H1 (cell line): ENCODE measurements at regions not wholly inside any gene's neighbourhood (a gene's known extent, or its start where the extent isn't known, plus 50 kb on each side); places are given as distances from the start of the nearest gene placed in this dataset.

Experiments
- CTCF ChIA-PET: fragments of 300-600 bp; sonication (Branson Sonifier 250); formaldehyde crosslinking; loops from one replicate; lab custom pipeline; 2021; ENCODE audit not compliant: partially characterized antibody; lab: Charles Lee
- POLR2A ChIA-PET: fragments of 300-600 bp; sonication (Branson Sonifier 250); formaldehyde crosslinking; loops from one replicate; lab custom pipeline; 2021; ENCODE audit warnings: inconsistent platforms; ENCODE audit not compliant: partially characterized antibody; lab: Charles Lee
- DNase-seq, 2 experiments: peaks; one replicate each; pipeline versions ENCODE4 v3.0.0 to v3.0.0-alpha.2; 2010 to 2022; ENCODE audit warnings: low spot score in 2 of 2, low read depth in 1 of 2, mixed read lengths in 1 of 2
- FAIRE-seq: peaks from 2 replicates; lab custom pipeline; 2011; peaks lifted over from hg19 to GRCh38; lab: Jason Lieb, UNC
- H2AFZ ChIP-seq: 2 replicates; pipeline ENCODE4 v1.8.1; 2012; ENCODE audit warnings: low read length, inconsistent platforms
- H2AK5ac ChIP-seq: 2 replicates; pipeline ENCODE4 v1.6.1; 2013; ENCODE audit warnings: low read depth, low read length
- H2BK120ac ChIP-seq: replicated peaks from 2 replicates; pipeline ENCODE3; 2013; ENCODE audit warnings: low read depth, low read length, inconsistent platforms
- H2BK12ac ChIP-seq: 2 replicates; pipeline ENCODE4 v1.6.1; 2013; ENCODE audit warnings: low read depth, low read length
- H2BK15ac ChIP-seq: 2 replicates; pipeline ENCODE4 v1.6.1; 2013; ENCODE audit warnings: low read length
- H2BK20ac ChIP-seq: 2 replicates; pipeline ENCODE4 v1.6.1; 2013; ENCODE audit warnings: low read length
- H2BK5ac ChIP-seq: 2 replicates; pipeline ENCODE4 v1.6.1; 2013; ENCODE audit warnings: low read depth, low read length
- H3K14ac ChIP-seq: 2 replicates; pipeline ENCODE4 v1.6.1; 2013; ENCODE audit warnings: inconsistent platforms; ENCODE audit not compliant: insufficient read length
- H3K18ac ChIP-seq: 2 replicates; pipeline ENCODE4 v1.6.1; 2013; ENCODE audit warnings: low read length; ENCODE audit errors: extremely low read depth
- H3K23ac ChIP-seq: 2 replicates; pipeline ENCODE4 v1.6.1; 2013; ENCODE audit warnings: inconsistent platforms; ENCODE audit not compliant: insufficient read length
- H3K23me2 ChIP-seq: 2 replicates; pipeline ENCODE4 v1.6.1; 2013; ENCODE audit warnings: low read depth, low read length
- H3K27ac ChIP-seq: 2 replicates; pipeline ENCODE4 v1.6.1; 2011; ENCODE audit warnings: low read depth, low read length, inconsistent platforms
- H3K27me3 ChIP-seq, 4 experiments: replicated peaks in 1 of 4; 1 replicate in 1 of 4; 2 replicates in 3 of 4; pipeline versions ENCODE4 v1.6.1 to v1.8.1; 2011 to 2013; ENCODE audit warnings: low read length in 3 of 4, mild to moderate bottlenecking in 3 of 4, inconsistent platforms in 2 of 4, mixed read lengths in 2 of 4, moderate library complexity in 1 of 4; ENCODE audit not compliant: control insufficient read depth in 3 of 4, insufficient read depth in 3 of 4; ENCODE audit errors: extremely low read depth in 1 of 4
- H3K36me3 ChIP-seq, 4 experiments: 2 replicates each; pipeline versions ENCODE4 v1.6.1 to v1.8.1; 2011 to 2013; ENCODE audit warnings: mild to moderate bottlenecking in 4 of 4, low read length in 3 of 4, moderate library complexity in 2 of 4, control low read depth in 1 of 4, inconsistent platforms in 1 of 4; ENCODE audit not compliant: insufficient read depth in 4 of 4, control insufficient read depth in 2 of 4
- H3K4ac ChIP-seq: replicated peaks from 2 replicates; pipeline ENCODE3; 2013; ENCODE audit warnings: low read length, low read depth, mixed read lengths, inconsistent platforms; ENCODE audit not compliant: insufficient read length
- H3K4me1 ChIP-seq, 4 experiments: replicated peaks in 1 of 4; 1 replicate in 1 of 4; 2 replicates in 3 of 4; pipeline versions ENCODE4 v1.6.1 to v1.8.1; 2011 to 2013; ENCODE audit warnings: low read length in 3 of 4, inconsistent platforms in 2 of 4, mixed read lengths in 1 of 4; ENCODE audit not compliant: insufficient read depth in 4 of 4, control insufficient read depth in 3 of 4
- H3K4me2 ChIP-seq, 2 experiments: 2 replicates each; pipeline versions ENCODE4 v1.6.1 to v1.8.1; 2011 to 2013; ENCODE audit warnings: low read depth in 2 of 2, low read length in 2 of 2, control low read depth in 1 of 2, inconsistent platforms in 1 of 2, mild to moderate bottlenecking in 1 of 2; ENCODE audit not compliant: insufficient read depth in 1 of 2
- H3K4me3 ChIP-seq, 4 experiments: fragments of 200-600, 300-600 bp in 1 of 4; sonication (generic), shearing (Covaris generic), sonication (Bioruptor Twin) in 1 of 4; 2 replicates each; pipeline versions ENCODE4 v1.5.1 to v1.8.1; 2011 to 2016; ENCODE audit warnings: low read length in 4 of 4, low read depth in 3 of 4, control low read depth in 2 of 4, inconsistent platforms in 2 of 4, mild to moderate bottlenecking in 2 of 4, mixed read lengths in 1 of 4, moderate library complexity in 1 of 4; ENCODE audit not compliant: insufficient read depth in 2 of 4; ENCODE audit errors: extremely low read depth in 1 of 4
- H3K56ac ChIP-seq: replicated peaks from 2 replicates; pipeline ENCODE3; 2013; ENCODE audit warnings: low read depth, mild to moderate bottlenecking, mixed read lengths, low read length, inconsistent platforms; ENCODE audit not compliant: insufficient read length
- H3K79me1 ChIP-seq: 2 replicates; pipeline ENCODE4 v1.6.1; 2013; ENCODE audit warnings: low read depth, low read length, control low read depth
- H3K79me2 ChIP-seq, 2 experiments: 2 replicates each; pipeline versions ENCODE4 v1.6.1 to v1.8.1; 2012 to 2013; ENCODE audit warnings: low read length in 2 of 2, mild to moderate bottlenecking in 2 of 2, inconsistent platforms in 1 of 2; ENCODE audit not compliant: insufficient read depth in 2 of 2, control insufficient read depth in 1 of 2
- H3K9ac ChIP-seq, 4 experiments: replicated peaks in 1 of 4; 1 replicate in 1 of 4; 2 replicates in 3 of 4; pipeline versions ENCODE4 v1.6.1 to v1.8.1; 2011 to 2013; ENCODE audit warnings: low read depth in 3 of 4, low read length in 3 of 4, control low read depth in 2 of 4, mild to moderate bottlenecking in 2 of 4, moderate library complexity in 2 of 4, inconsistent platforms in 1 of 4; ENCODE audit errors: extremely low read depth in 1 of 4
- H3K9me3 ChIP-seq, 2 experiments: 2 replicates each; pipeline versions ENCODE4 v1.6.1 to v1.8.1; 2012 to 2013; ENCODE audit warnings: mild to moderate bottlenecking in 2 of 2, moderate library complexity in 2 of 2, control low read depth in 1 of 2, inconsistent platforms in 1 of 2, low read depth in 1 of 2, low read length in 1 of 2, mixed read lengths in 1 of 2; ENCODE audit not compliant: insufficient read depth in 2 of 2
- H4K20me1 ChIP-seq, 2 experiments: replicated peaks in 1 of 2; 2 replicates each; pipeline versions ENCODE3 to v1.8.1; 2011 to 2013; ENCODE audit warnings: inconsistent platforms in 2 of 2, low read length in 2 of 2, mild to moderate bottlenecking in 1 of 2; ENCODE audit not compliant: insufficient read depth in 2 of 2, control insufficient read depth in 1 of 2
- H4K5ac ChIP-seq: 2 replicates; pipeline ENCODE4 v1.6.1; 2013; ENCODE audit warnings: low read length, low read depth, mixed read lengths, inconsistent platforms; ENCODE audit not compliant: insufficient read length
- H4K8ac ChIP-seq: 2 replicates; pipeline ENCODE4 v1.8.0; 2013; ENCODE audit warnings: mild to moderate bottlenecking, moderate library complexity, low read length, inconsistent platforms; ENCODE audit not compliant: insufficient read depth; ENCODE audit errors: extremely low read depth
- H4K91ac ChIP-seq: replicated peaks from 2 replicates; pipeline ENCODE3; 2013; ENCODE audit warnings: low read length, mixed read lengths, inconsistent platforms; ENCODE audit not compliant: insufficient read length
- EZH2 ChIP-seq: fragments of 200-600 bp; sonication (generic); IDR thresholded peaks from 2 replicates; pipeline ENCODE4 v1.7.1; 2012; ENCODE audit warnings: low read depth, mild to moderate bottlenecking, moderate library complexity, low read length, inconsistent platforms; ENCODE audit not compliant: severe bottlenecking
- JUND ChIP-seq: IDR thresholded peaks from 2 replicates; pipeline ENCODE4 v1.6.1; 2011; ENCODE audit warnings: mild to moderate bottlenecking, improper control_type of control experiment, low read length
- KDM1A ChIP-seq: fragments of 200-600, 300-600 bp; sonication (generic); IDR thresholded peaks from 2 replicates; pipeline ENCODE4 v1.7.1; 2016; ENCODE audit warnings: mild to moderate bottlenecking, low read length, borderline replicate concordance
- SP2 ChIP-seq: IDR thresholded peaks from 2 replicates; pipeline ENCODE4 v1.6.1; 2012; ENCODE audit warnings: mild to moderate bottlenecking, low read length, inconsistent platforms
- YY1 ChIP-seq: IDR thresholded peaks from 2 replicates; pipeline ENCODE4 v1.6.1; 2011; ENCODE audit warnings: low read depth, mild to moderate bottlenecking, low read length
- WGBS, 2 experiments: shearing (Covaris generic) in 1 of 2; methylation state at CpG; one replicate each; pipeline versions ENCODE4 v1.1.6 to v1.1.7; 2013 to 2015; ENCODE audit warnings: low lambda C conversion rate in 2 of 2, mixed read lengths in 2 of 2, inconsistent platforms in 1 of 2, low coverage in 1 of 2, missing lambda C conversion rate in 1 of 2; ENCODE audit not compliant: insufficient replicate concordance in 2 of 2, insufficient coverage in 1 of 2, insufficient read length in 1 of 2; ENCODE audit errors: extremely low coverage in 1 of 2, missing lambda C conversion rate in 1 of 2; 5-methylcytosine and 5-hydroxymethylcytosine counted together

DNA sequence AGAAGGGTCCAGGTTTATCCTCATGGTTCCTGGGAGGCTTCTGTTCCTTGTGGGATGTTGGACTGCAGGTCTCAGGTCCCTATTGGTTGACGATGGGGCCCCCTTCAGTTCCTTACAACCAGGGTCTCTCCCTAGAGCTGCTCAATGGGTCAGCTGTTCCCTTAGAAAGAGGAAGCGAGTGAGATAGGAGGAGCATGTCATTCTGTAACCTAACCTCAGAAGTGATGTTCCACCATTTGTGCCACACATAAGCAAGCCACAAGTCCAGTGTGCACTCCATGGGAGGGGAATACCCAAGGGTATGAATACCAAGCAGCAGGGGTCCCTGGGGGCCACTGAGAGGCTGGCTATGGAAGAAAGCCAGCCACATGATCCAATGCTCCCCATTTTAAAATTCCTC, 192.7 kb downstream of the GATA3 start:
- H4K8ac ChIP-seq, result no peak overlapping the region
- no peak overlapping the region for H3K18ac ChIP-seq
- H3K9me3 ChIP-seq, result peaks cover 7 to 9% of the 10 kb centered on the region in 2 experiments; a peak in 2 of 4 replicates
- FAIRE-seq (no peak), DNase-seq (no peak)
- no peak overlapping the region for H2BK15ac ChIP-seq
- H4K91ac ChIP-seq, result no peak overlapping the region
- no peak overlapping the region for H2AFZ ChIP-seq
- H3K4me3 ChIP-seq, result no peak overlapping the region
- no peak overlapping the region for H3K4ac ChIP-seq
- no peaks in the 10 kb centered on the region for H3K4me1 ChIP-seq
- H3K79me2 ChIP-seq, result no peaks in the 10 kb centered on the region
- POLR2A ChIA-PET, result no interaction called here
- no peak overlapping the region for H2BK120ac ChIP-seq
- no peaks in the 10 kb centered on the region for H3K36me3 ChIP-seq
- no peak overlapping the region for H3K4me2 ChIP-seq
- H4K5ac ChIP-seq, result no peak overlapping the region
- no peak overlapping the region for H2BK20ac ChIP-seq
- H2BK5ac ChIP-seq, result no peak overlapping the region
- no peak overlapping the region for H3K9ac ChIP-seq
- H3K27ac ChIP-seq, result no peak overlapping the region
- H2BK12ac ChIP-seq, result no peak overlapping the region
- no peak overlapping the region for H2AK5ac ChIP-seq
- H3K14ac ChIP-seq, result no peak overlapping the region
- H3K23ac ChIP-seq, result no peak overlapping the region
- no peaks in the 10 kb centered on the region for H4K20me1 ChIP-seq
- TF ChIP-seq YY1 (no peak), KDM1A (no peak), EZH2 (no peak), SP2 (no peak), JUND (no peak)
- CTCF ChIA-PET, result no interaction called here
- no peak overlapping the region for H3K56ac ChIP-seq
- H3K23me2 ChIP-seq, result no peaks in the 10 kb centered on the region
- peaks cover 0 to 2% (median 0%) of the 10 kb centered on the region in 4 experiments; a peak in 1 of 7 replicates for H3K27me3 ChIP-seq
- no peaks in the 10 kb centered on the region for H3K79me1 ChIP-seq
- WGBS, 2 experiments, result 93% methylated on average over 2 of the region's 2 CpGs; no CpG with 5 or more reads in 1 of the 2 experiments
